WTC11 (cell line): ENCODE measurements at regions not wholly inside any gene's neighbourhood (a gene's known extent, or its start where the extent isn't known, plus 50 kb on each side); places are given as distances from the start of the nearest gene placed in this dataset.
"Not testable (repeated sequence)": the region's sequence is repeated elsewhere in the genome, so short reads cannot be mapped to it uniquely, and the experiment has no call there.

Experiments
- CBFB ChIP-seq: sonication (generic); formaldehyde crosslinking; IDR thresholded peaks from 2 replicates; pipeline ENCODE4 v1.8.1; 2022; ENCODE audit warnings: mild to moderate bottlenecking, low read depth, missing genetic modification reagents
- CTCF ChIP-seq: fragments of 200-600 bp; IDR thresholded peaks from 2 replicates; pipeline ENCODE4 v1.8.0; 2022; ENCODE audit warnings: antibody characterized with exemption
- NFYB ChIP-seq: sonication (generic); formaldehyde crosslinking; conservative IDR thresholded peaks from 2 replicates; pipeline ENCODE4 v1.8.0; 2022; ENCODE audit warnings: low read depth, missing genetic modification reagents
- NR2C2 ChIP-seq: sonication (generic); formaldehyde crosslinking; IDR thresholded peaks from 2 replicates; pipeline ENCODE4 v1.8.0; 2022; ENCODE audit warnings: mild to moderate bottlenecking, missing genetic modification reagents
- ZBTB21 ChIP-seq: sonication (generic); formaldehyde crosslinking; IDR thresholded peaks from 2 replicates; pipeline ENCODE4 v1.8.1; 2023; ENCODE audit warnings: mild to moderate bottlenecking, missing genetic modification reagents, borderline replicate concordance

- not testable (repeated sequence) for TF ChIP-seq CTCF; NFYB (CRISPR knock-in tag); ZBTB21 (CRISPR knock-in tag); NR2C2 (CRISPR knock-in tag); CBFB (CRISPR knock-in tag)
Measured at GRCh38 chr21:10021462-10021861, 499.9 kb upstream of the TPTE start.
